ENCODE measurements at regions not wholly inside any gene's neighbourhood (a gene's known extent, or its start where the extent isn't known, plus 50 kb on each side); places are given as distances from the start of the nearest gene placed in this dataset.
A peak's percentile ranks its signal among the peaks of the same experiment; 100 is the strongest.

GRCh38 chr5:73306741-73307275, 133.8 kb downstream of the TMEM174 start:
- DNase-seq: no peak

GRCh38 chr5:73306078-73306719, 133.2 kb downstream of the TMEM174 start:
- DNase-seq: no peak

GRCh38 chr5:73305386-73305785, 132.4 kb downstream of the TMEM174 start:
- DNase-seq: no peak

GRCh38 chr5:73304381-73304780, 131.4 kb downstream of the TMEM174 start:
- DNase-seq: no peak

GRCh38 chr5:73303148-73304079, 130.4 kb downstream of the TMEM174 start:
- DNase-seq: peak; percentile 49

GRCh38 chr5:73302797-73303147, 129.8 kb downstream of the TMEM174 start:
- DNase-seq: no peak

GRCh38 chr5:73301208-73301901, 128.4 kb downstream of the TMEM174 start:
- DNase-seq: no peak

GRCh38 chr5:73300337-73301207, 127.6 kb downstream of the TMEM174 start:
- DNase-seq: no peak

GRCh38 chr5:73299665-73300336, 126.8 kb downstream of the TMEM174 start:
- DNase-seq: no peak

GRCh38 chr5:73298772-73299630, 126.0 kb downstream of the TMEM174 start:
- DNase-seq: no peak

- no peak for DNase-seq
Measured at GRCh38 chr5:73298251-73298771, 125.3 kb downstream of the TMEM174 start.

GRCh38 chr5:73297430-73297829, 124.4 kb downstream of the TMEM174 start:
- no peak for DNase-seq

- DNase-seq: no peak
Measured at GRCh38 chr5:73296772-73297171, 123.8 kb downstream of the TMEM174 start.

- no peak for DNase-seq
Measured at GRCh38 chr5:73295921-73296320, 122.9 kb downstream of the TMEM174 start.

GRCh38 chr5:73295447-73295846, 122.5 kb downstream of the TMEM174 start:
- DNase-seq: no peak

- DNase-seq: no peak
Measured at GRCh38 chr5:73292816-73293459, 119.9 kb downstream of the TMEM174 start.

- no peak for DNase-seq
Measured at GRCh38 chr5:73291873-73292272, 118.9 kb downstream of the TMEM174 start.

GRCh38 chr5:73290242-73290641, 117.2 kb downstream of the TMEM174 start:
- DNase-seq: no peak

- DNase-seq: no peak
Measured at GRCh38 chr5:73288803-73289720, 116.1 kb downstream of the TMEM174 start.

Data from NCI-H2029 (cell line).